IPS-18a (cell line): ENCODE measurements at regions not wholly inside any gene's neighbourhood (a gene's known extent, or its start where the extent isn't known, plus 50 kb on each side); places are given as distances from the start of the nearest gene placed in this dataset.

ENCODE experiments used
- H3K27ac ChIP-seq: one replicate; pipeline ENCODE4 v1.5.1; 2013; ENCODE audit warnings: low read length
- H3K27me3 ChIP-seq: one replicate; pipeline ENCODE4 v1.6.1; 2013; ENCODE audit warnings: mild to moderate bottlenecking, low read length; ENCODE audit not compliant: control insufficient read depth, insufficient read depth
- H3K36me3 ChIP-seq: one replicate; pipeline ENCODE4 v1.6.1; 2013; ENCODE audit warnings: low read depth, low read length; ENCODE audit not compliant: control insufficient read depth
- H3K4me1 ChIP-seq: one replicate; pipeline ENCODE4 v1.6.1; 2013; ENCODE audit warnings: low read depth, low read length; ENCODE audit not compliant: control insufficient read depth
- H3K4me3 ChIP-seq: one replicate; pipeline ENCODE4 v1.5.1; 2013; ENCODE audit warnings: low read length
- H3K9ac ChIP-seq: one replicate; pipeline ENCODE4 v1.6.1; 2013; ENCODE audit warnings: mild to moderate bottlenecking, low read length, moderate library complexity
- H3K9me3 ChIP-seq: one replicate; pipeline ENCODE4 v1.6.1; 2013; ENCODE audit warnings: low read depth, low read length; ENCODE audit not compliant: control insufficient read depth

GRCh38 chr2:122643725-122644329 is 888.4 kb downstream of the TSN start:
- Histone ChIP-seq H3K9ac (no peak overlapping the region), H3K4me1 (no peaks in the 10 kb centered on the region), H3K27ac (no peak overlapping the region), H3K9me3 (no peaks in the 10 kb centered on the region), H3K4me3 (no peak overlapping the region), H3K27me3 (no peaks in the 10 kb centered on the region), H3K36me3 (no peaks in the 10 kb centered on the region)

GRCh38 chr2:122651236-122651635 is 895.8 kb downstream of the TSN start:
- H3K9me3 ChIP-seq = no peaks in the 10 kb centered on the region
- no peak overlapping the region for H3K27ac ChIP-seq
- H3K36me3 ChIP-seq = no peaks in the 10 kb centered on the region
- no peak overlapping the region for H3K4me3 ChIP-seq
- H3K9ac ChIP-seq = no peak overlapping the region
- H3K27me3 ChIP-seq = no peaks in the 10 kb centered on the region
- peaks cover 22% of the 10 kb centered on the region for H3K4me1 ChIP-seq

DNA sequence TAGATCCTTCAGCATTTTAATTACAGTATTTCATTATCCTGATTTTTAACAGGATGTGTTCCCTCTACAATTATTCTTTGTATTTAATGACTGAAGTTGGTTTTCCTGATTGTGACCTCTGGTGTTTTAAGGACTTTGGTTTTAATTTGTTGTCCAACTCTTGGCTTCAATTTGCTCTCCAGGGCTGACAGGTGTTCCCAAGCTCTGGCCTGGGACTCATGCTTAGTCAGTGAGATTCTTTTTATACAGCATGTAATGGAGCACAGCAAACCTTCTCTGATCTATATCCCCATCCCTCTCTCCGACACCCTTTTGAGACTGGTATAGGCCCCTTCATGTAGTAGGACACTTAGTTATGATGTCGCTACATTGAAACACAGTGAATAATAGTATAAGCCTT is 896.3 kb downstream of the TSN start:
- no peak overlapping the region for H3K9ac ChIP-seq
- H3K36me3 ChIP-seq = no peaks in the 10 kb centered on the region
- peaks cover 26% of the 10 kb centered on the region for H3K4me1 ChIP-seq
- no peaks in the 10 kb centered on the region for H3K9me3 ChIP-seq
- H3K4me3 ChIP-seq = no peak overlapping the region
- H3K27me3 ChIP-seq = no peaks in the 10 kb centered on the region
- no peak overlapping the region for H3K27ac ChIP-seq

- H3K9ac ChIP-seq = no peak overlapping the region
- no peaks in the 10 kb centered on the region for H3K27me3 ChIP-seq
- no peaks in the 10 kb centered on the region for H3K36me3 ChIP-seq
- H3K27ac ChIP-seq = no peak overlapping the region
- H3K4me3 ChIP-seq = no peak overlapping the region
- H3K9me3 ChIP-seq = no peaks in the 10 kb centered on the region
- H3K4me1 ChIP-seq = peaks cover 26% of the 10 kb centered on the region
These were observed 897.2 kb downstream of the TSN start for GRCh38 chr2:122652670-122653069.

GRCh38 chr2:122656403-122656802 is 901.0 kb downstream of the TSN start:
- H3K4me1 ChIP-seq = peaks cover 41% of the 10 kb centered on the region
- H3K36me3 ChIP-seq = no peaks in the 10 kb centered on the region
- no peaks in the 10 kb centered on the region for H3K27me3 ChIP-seq
- no peak overlapping the region for H3K27ac ChIP-seq
- H3K4me3 ChIP-seq = no peak overlapping the region
- no peak overlapping the region for H3K9ac ChIP-seq
- no peaks in the 10 kb centered on the region for H3K9me3 ChIP-seq

- Histone ChIP-seq H3K4me1 (peaks cover 43% of the 10 kb centered on the region), H3K9me3 (no peaks in the 10 kb centered on the region), H3K36me3 (no peaks in the 10 kb centered on the region), H3K4me3 (peak overlapping the region; percentile 52), H3K27ac (peak overlapping the region; percentile 35), H3K27me3 (no peaks in the 10 kb centered on the region), H3K9ac (peak overlapping the region; percentile 23)
These were observed 905.6 kb downstream of the TSN start for GRCh38 chr2:122660786-122661634.

GRCh38 chr2:122663620-122664019 is 908.2 kb downstream of the TSN start:
- Histone ChIP-seq H3K4me3 (no peak overlapping the region), H3K4me1 (peaks cover 36% of the 10 kb centered on the region), H3K27me3 (no peaks in the 10 kb centered on the region), H3K27ac (no peak overlapping the region), H3K36me3 (no peaks in the 10 kb centered on the region), H3K9me3 (no peaks in the 10 kb centered on the region), H3K9ac (no peak overlapping the region)

- H3K27me3 ChIP-seq = no peaks in the 10 kb centered on the region
- no peaks in the 10 kb centered on the region for H3K9me3 ChIP-seq
- H3K4me1 ChIP-seq = no peaks in the 10 kb centered on the region
- H3K36me3 ChIP-seq = no peaks in the 10 kb centered on the region
- no peak overlapping the region for H3K4me3 ChIP-seq
- H3K9ac ChIP-seq = no peak overlapping the region
- H3K27ac ChIP-seq = no peak overlapping the region
These were observed 914.2 kb downstream of the TSN start for GRCh38 chr2:122669627-122670026.

DNA sequence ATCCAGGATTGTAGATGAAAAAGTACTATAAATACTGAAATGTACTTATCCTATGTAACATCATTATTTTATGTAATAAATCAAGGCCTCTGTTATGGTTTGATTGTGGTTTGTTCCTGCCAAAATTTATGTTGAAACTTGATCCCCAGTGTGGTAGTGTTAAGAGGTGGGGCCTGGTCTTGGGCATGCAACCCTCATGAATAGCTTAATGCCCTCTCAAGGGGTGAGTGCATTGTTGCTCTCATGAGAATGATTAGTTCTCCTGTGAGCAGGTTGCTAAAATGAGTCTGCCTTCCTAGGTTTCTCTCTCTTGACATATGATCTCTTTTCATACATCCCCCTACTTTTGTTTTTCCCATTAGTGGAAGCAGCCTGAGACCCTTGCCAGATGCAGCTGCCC is 915.4 kb downstream of the TSN start:
- no peak overlapping the region for H3K27ac ChIP-seq
- H3K4me3 ChIP-seq = no peak overlapping the region
- H3K36me3 ChIP-seq = no peaks in the 10 kb centered on the region
- H3K4me1 ChIP-seq = no peaks in the 10 kb centered on the region
- no peaks in the 10 kb centered on the region for H3K9me3 ChIP-seq
- no peak overlapping the region for H3K9ac ChIP-seq
- no peaks in the 10 kb centered on the region for H3K27me3 ChIP-seq

- no peaks in the 10 kb centered on the region for H3K27me3 ChIP-seq
- no peak overlapping the region for H3K9ac ChIP-seq
- H3K27ac ChIP-seq = no peak overlapping the region
- no peaks in the 10 kb centered on the region for H3K36me3 ChIP-seq
- no peaks in the 10 kb centered on the region for H3K9me3 ChIP-seq
- no peaks in the 10 kb centered on the region for H3K4me1 ChIP-seq
- no peak overlapping the region for H3K4me3 ChIP-seq
These were observed 925.2 kb downstream of the TSN start for GRCh38 chr2:122680662-122681061.

DNA sequence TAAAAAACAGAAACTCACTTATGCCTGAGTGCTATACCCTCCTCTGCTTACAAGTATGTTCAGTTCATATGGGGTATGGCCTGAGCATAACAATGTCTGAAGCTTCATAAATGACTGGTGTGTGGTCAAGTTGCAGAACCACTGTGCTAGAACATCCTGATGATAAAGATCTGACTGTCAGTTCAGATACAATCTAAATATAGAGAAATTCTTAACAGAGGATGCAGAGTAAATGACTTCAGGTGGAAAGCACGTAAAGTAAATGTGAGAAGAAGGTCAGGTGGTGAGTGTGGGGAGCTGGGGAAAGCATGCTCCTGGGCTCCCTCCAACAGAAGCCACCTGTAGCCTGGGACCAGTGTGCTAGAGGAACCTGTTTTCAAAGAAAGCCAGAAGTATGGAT is 926.2 kb downstream of the TSN start:
- no peaks in the 10 kb centered on the region for H3K4me1 ChIP-seq
- H3K9me3 ChIP-seq = no peaks in the 10 kb centered on the region
- H3K36me3 ChIP-seq = no peaks in the 10 kb centered on the region
- H3K27ac ChIP-seq = no peak overlapping the region
- no peak overlapping the region for H3K9ac ChIP-seq
- no peak overlapping the region for H3K4me3 ChIP-seq
- H3K27me3 ChIP-seq = no peaks in the 10 kb centered on the region

DNA sequence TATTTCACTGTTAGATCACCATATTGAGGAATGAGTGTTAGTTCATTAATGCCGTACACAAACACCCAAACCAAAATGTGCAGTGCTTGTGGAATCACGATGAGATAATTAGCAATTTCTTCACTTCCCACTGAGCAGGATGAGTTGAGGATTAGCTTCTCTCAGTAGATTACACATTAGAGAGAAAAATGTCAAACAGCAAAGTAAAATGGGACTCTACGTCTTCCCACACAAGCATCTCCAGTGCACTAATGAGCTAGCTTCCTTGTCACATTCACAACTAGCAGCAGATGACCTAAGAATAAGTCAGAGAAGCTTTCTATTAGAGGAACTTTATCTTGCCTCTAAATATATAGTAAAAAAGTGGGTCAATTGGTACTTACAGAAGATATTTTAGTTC is 926.9 kb downstream of the TSN start:
- Histone ChIP-seq H3K36me3 (no peaks in the 10 kb centered on the region), H3K4me1 (no peaks in the 10 kb centered on the region), H3K4me3 (no peak overlapping the region), H3K9me3 (no peaks in the 10 kb centered on the region), H3K9ac (no peak overlapping the region), H3K27ac (no peak overlapping the region), H3K27me3 (no peaks in the 10 kb centered on the region)
